ENCODE measurements at regions not wholly inside any gene's neighbourhood (a gene's known extent, or its start where the extent isn't known, plus 50 kb on each side); places are given as distances from the start of the nearest gene placed in this dataset.

DNA sequence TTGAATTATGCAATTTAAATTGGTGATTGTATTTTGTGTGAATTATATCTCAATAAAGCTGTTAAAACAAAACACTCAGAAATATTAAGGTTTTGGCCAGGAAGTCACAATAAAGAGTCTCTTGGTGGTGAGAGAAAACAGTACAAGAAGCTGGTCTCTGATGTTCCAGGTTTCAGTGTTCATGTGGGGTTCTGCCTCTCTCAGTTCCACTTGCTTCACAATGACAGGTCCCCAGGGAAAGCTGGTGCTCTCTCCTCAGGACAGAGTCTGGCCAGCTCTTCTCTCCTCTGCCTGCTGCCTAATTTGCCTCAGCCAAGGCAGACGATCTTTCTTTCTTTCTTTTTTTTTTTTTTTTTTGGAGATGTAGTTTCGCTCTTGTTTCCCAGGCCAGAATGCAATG, 342.9 kb upstream of the PLXNA2 start:
- ATAC-seq (no peak), DNase-seq (no peak)
- Mint-ChIP-seq H3K27me3 (peaks cover 0 to 24% (median 4%) of the 10 kb centered on the region in 5 donors), H3K27ac (no peak overlapping the region), H3K9me3 (no peaks in the 10 kb centered on the region), H3K4me1 (no peaks in the 10 kb centered on the region), H3K36me3 (no peaks in the 10 kb centered on the region), H3K4me3 (no peak overlapping the region)
- POLR2A ChIA-PET: no interaction called here

DNA sequence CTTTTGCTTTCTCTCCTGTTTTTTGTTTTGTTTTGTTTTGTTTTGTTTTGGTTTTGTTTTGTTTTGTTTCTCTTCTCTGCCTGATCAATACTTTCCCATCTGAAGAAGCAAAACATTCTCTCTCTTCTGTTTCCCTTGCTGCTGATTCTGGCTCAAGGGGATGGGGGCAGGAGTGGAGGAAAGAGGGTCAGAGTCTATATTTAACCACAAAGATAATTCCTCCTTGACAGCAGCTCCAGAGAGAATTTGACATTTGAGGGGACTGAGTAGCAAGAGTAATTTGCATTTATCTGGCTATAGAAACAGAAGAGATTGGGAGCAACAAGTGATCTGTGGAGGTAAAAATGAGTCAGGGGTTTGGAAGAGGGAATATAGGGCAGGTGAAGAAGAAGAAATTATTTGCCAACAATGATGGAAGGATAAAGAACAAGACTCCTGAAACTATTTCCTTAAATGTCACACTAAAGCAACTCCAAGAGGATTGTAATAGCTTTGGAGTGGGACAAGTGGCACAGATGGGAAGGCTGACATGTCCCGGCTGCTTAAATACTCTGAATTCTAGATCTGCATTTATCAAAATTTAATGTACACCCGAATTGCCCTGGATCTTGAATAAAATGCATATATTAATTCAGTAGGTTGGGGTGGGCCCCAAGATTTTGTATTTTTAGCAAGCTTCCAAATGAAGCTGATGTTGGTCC, 349.3 kb upstream of the PLXNA2 start:
- ATAC-seq (no peak), DNase-seq (no peak)
- no peaks in the 10 kb centered on the region for H3K36me3 Mint-ChIP-seq
- no peak overlapping the region for H3K27ac Mint-ChIP-seq
- no peak overlapping the region for H3K4me3 Mint-ChIP-seq
- no peaks in the 10 kb centered on the region for H3K9me3 Mint-ChIP-seq
- H3K4me1 Mint-ChIP-seq: no peaks in the 10 kb centered on the region
- H3K27me3 Mint-ChIP-seq: peaks cover 0 to 23% (median 6%) of the 10 kb centered on the region in 5 donors
- POLR2A ChIA-PET: no interaction called here

DNA sequence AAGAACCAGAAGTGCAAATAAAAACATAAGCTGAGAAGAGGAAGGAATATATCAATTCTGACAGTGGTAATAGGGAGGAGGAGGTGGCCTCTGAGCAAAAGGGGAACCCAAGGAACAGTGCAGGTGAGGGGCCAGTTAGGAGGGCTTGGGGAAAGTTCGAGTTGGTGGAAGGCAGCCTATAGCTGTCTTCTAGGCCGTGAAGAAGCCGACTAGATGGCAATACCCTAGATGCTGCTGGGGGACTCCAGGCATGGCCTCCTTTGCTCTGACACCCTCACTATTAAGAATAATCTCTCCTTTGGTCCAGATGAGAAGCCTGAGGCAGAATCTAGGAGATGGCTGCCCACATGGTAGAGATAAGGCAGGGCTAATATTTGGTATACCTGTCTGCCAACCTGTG, 351.1 kb upstream of the PLXNA2 start:
- H3K9me3 Mint-ChIP-seq: no peaks in the 10 kb centered on the region
- no peak for DNase-seq

DNA sequence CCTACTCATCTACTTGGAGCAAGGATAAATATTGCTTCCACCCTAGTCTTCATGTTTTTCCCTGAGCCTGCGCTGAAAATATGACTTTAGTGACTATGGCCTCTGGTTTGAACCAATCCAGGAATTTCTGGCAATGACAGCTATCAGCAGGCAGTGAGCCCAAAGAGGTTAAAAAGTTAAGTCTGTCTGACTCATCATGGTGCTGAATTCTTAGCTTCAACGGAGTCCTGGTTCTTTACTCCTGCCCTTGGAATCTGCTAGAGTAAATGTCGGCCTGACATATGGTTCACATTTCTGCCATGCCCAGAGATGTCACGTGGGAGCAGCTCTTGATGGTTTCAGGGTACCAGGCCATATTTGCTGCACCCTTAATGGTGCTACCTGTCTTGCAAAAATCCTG, 351.6 kb upstream of the PLXNA2 start:
- DNase-seq: no peak
- no peak for ATAC-seq
- POLR2A ChIA-PET: no interaction called here
- H3K36me3 Mint-ChIP-seq: no peaks in the 10 kb centered on the region
- no peaks in the 10 kb centered on the region for H3K4me1 Mint-ChIP-seq
- no peak overlapping the region for H3K27ac Mint-ChIP-seq
- H3K9me3 Mint-ChIP-seq: no peaks in the 10 kb centered on the region
- H3K4me3 Mint-ChIP-seq: no peak overlapping the region
- peaks cover 0 to 20% (median 3%) of the 10 kb centered on the region in 5 donors for H3K27me3 Mint-ChIP-seq

More for the DNA sequence above, 351.1 kb upstream of the PLXNA2 start:
- no peaks in the 10 kb centered on the region for H3K4me1 Mint-ChIP-seq
- no peak overlapping the region for H3K4me3 Mint-ChIP-seq
- ATAC-seq: no peak
- H3K27me3 Mint-ChIP-seq: peaks cover 0 to 20% (median 4%) of the 10 kb centered on the region in 5 donors
- POLR2A ChIA-PET: no interaction called here
- H3K27ac Mint-ChIP-seq: no peak overlapping the region
- no peaks in the 10 kb centered on the region for H3K36me3 Mint-ChIP-seq

DNA sequence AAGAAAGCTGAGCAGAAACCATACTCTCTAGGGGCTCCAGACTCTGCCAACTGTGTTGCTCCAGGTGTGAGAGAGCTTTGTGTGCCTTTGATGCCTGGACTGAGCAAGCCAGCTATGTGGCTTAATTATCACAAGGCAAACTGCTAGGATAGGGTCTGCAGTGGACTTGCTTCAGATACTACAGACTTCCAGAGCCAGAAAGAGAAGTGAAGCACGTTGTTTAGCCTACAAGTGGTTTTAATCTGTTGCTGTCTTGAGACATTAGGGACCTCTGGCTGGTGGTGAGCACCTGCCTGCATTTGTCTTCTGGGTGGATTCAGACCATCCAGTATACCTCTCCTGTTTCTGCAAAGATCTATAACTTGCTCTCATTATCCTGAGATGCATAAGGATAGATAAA, 353.4 kb upstream of the PLXNA2 start:
- H3K9me3 Mint-ChIP-seq: no peaks in the 10 kb centered on the region
- POLR2A ChIA-PET: no interaction called here
- ATAC-seq (no peak), DNase-seq (no peak)
- no peak overlapping the region for H3K4me3 Mint-ChIP-seq
- no peak overlapping the region for H3K27ac Mint-ChIP-seq
- peaks cover 0 to 13% (median 0%) of the 10 kb centered on the region in 5 donors for H3K27me3 Mint-ChIP-seq
- no peaks in the 10 kb centered on the region for H3K36me3 Mint-ChIP-seq
- no peaks in the 10 kb centered on the region for H3K4me1 Mint-ChIP-seq

DNA sequence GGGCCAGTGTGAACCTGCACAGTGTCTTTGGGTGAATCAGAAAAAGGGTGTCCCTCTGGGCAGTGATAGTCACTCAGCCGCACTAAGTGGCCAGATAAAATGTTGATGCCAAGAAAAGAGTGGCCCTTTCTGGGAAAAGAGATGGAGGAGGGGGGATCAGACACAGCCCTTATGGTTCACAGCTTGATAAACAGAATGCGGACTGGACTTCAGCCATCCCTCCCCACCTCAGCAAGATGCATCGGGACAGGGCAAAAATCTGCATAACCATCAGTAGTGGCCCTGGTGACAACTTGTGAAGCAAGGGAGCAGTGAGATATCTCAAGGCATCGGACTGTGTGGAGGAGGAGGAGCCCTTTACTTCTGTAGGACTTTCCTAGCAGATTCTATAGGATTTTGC, 353.8 kb upstream of the PLXNA2 start:
- ATAC-seq: no peak
- POLR2A ChIA-PET: no interaction called here
- Mint-ChIP-seq H3K27ac (no peak overlapping the region), H3K9me3 (no peaks in the 10 kb centered on the region), H3K27me3 (peaks cover 0 to 11% (median under 1%) of the 10 kb centered on the region in 5 donors), H3K4me3 (no peak overlapping the region), H3K36me3 (no peaks in the 10 kb centered on the region), H3K4me1 (no peaks in the 10 kb centered on the region)
- no peak for DNase-seq

DNA sequence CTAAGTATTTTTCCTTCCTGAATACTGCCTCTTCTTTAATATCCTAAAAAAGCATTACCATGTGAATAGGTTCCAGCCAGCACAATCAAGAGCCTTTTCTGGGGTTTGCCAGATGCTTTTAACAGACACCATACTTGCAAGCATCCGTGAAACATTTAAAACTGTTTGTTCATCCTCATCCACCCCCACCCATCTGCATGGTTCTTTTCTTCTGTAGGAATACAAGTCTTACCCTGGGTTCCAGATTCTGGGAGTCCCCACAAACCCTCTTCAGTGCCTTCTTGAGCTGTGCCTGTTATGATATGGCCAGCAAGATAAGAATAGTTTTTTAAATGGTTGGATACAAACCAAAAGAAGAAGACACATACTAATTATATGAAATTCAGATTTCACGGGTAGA, 354.9 kb upstream of the PLXNA2 start:
- DNase-seq (no peak), ATAC-seq (no peak)
- Mint-ChIP-seq H3K9me3 (no peaks in the 10 kb centered on the region), H3K4me1 (no peaks in the 10 kb centered on the region), H3K36me3 (no peaks in the 10 kb centered on the region), H3K4me3 (no peak overlapping the region), H3K27ac (no peak overlapping the region), H3K27me3 (peaks cover 0 to 8% (median 2%) of the 10 kb centered on the region in 5 donors)
- POLR2A ChIA-PET: no interaction called here

DNA sequence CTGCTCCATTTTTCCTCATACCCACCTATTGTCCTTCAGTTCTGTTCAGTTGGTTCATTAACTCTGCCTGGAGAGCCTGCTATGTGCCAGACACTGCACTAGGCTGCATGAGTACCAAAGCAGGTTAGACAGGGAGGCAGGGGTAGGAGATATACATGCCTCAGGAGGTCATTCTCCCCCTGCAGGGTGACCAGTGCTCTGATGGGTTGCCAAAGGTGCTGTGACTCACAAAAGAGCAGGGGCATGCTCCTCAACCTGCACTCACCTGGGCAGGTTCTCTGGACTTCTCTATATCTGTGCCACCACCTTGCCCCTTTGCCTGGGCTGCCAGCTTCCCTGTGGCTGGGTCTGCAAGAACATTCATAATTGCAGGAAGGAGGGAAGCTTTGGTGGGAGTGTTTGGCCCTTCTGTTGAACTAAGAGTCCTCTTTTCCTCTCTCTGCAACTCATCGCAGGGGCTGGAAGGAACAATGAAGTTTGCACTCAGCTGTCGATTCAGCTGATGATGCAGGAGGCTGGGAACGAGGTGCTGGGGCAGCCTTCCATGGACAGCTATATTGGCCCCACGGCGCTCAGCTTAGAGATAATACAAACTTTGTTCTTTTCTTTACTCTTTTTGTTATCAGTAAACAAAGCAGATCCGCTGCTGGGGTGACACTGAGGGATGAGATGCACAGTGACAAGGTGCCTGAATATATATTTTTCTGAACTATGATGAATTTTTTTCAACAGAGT, 356.4 kb upstream of the PLXNA2 start:
- H3K36me3 Mint-ChIP-seq: no peaks in the 10 kb centered on the region
- POLR2A ChIA-PET: no interaction called here
- H3K4me3 Mint-ChIP-seq: no peak overlapping the region
- H3K27me3 Mint-ChIP-seq: peaks cover 0 to 14% (median 6%) of the 10 kb centered on the region in 5 donors
- DNase-seq: no peak
- no peak for ATAC-seq
- no peak overlapping the region for H3K27ac Mint-ChIP-seq
- H3K9me3 Mint-ChIP-seq: no peaks in the 10 kb centered on the region
- H3K4me1 Mint-ChIP-seq: no peaks in the 10 kb centered on the region

DNA sequence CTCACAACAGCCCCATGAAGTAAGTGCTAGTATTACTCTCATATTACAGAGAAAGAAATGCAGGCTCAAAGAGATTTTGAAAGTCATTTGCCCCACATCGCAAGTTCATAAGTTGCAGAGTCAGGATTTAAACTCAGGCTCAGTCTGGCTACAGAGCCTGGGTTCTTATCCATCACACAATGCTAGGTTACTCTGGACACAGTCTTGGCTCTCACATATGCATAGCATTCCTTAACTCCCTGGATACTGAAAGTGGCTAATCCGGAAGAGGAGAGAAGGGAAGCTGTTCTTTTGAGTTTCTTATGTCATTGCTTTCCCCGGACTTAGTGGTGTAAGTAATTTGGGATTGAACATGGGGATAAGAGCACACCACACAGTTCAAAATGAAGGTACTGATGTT, 357.4 kb upstream of the PLXNA2 start:
- ATAC-seq (no peak), DNase-seq (no peak)
- Mint-ChIP-seq H3K4me1 (no peaks in the 10 kb centered on the region), H3K27me3 (peaks cover 0 to 15% (median 6%) of the 10 kb centered on the region in 5 donors), H3K4me3 (no peak overlapping the region), H3K36me3 (no peaks in the 10 kb centered on the region), H3K9me3 (no peaks in the 10 kb centered on the region), H3K27ac (no peak overlapping the region)
- POLR2A ChIA-PET: no interaction called here

DNA sequence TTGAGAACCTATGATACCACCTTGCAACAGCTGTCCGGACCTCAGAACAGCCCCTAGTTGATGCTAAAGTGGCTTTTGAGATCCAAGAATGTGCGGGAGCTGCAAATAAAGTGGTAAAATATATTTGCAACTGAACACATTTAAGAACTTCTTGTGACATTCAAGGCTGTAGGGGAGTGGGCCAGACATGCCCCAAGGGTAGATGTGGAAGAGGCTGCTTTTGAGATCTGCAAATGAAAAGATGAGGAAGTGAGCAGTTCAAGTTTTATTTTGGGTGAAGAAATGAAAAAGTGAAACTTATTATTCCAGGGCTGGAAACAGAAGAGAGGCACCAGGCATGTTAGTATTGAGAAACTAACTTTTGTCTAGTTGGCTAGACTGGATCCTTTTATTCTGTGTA, 359.5 kb upstream of the PLXNA2 start:
- ATAC-seq (no peak), DNase-seq (no peak)
- Mint-ChIP-seq H3K27me3 (peaks cover 0 to 22% (median 3%) of the 10 kb centered on the region in 5 donors), H3K9me3 (peaks cover 0 to under 1% (median 0%) of the 10 kb centered on the region in 9 donors), H3K4me3 (no peak overlapping the region), H3K27ac (no peak overlapping the region), H3K4me1 (no peaks in the 10 kb centered on the region), H3K36me3 (no peaks in the 10 kb centered on the region)
- POLR2A ChIA-PET: no interaction called here

DNA sequence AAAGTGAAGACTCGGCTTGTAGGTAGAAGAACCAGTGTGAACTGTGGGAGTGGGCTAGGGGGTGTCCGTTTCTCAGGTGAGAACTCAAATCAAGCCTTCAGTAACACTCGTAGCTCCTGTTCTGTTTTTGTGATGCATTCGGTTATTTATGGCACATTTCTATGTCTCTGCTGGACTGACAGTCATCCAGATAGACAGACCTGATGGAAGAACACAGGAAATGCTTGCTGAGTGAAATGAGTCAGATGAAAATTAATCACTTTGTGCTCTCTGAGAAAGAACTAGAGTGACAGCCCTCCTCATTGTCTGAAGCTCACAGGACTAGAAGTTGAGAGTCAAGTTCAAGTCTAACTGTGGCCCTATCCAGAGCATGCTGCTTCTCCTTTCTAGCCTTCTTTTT, 360.1 kb upstream of the PLXNA2 start:
- DNase-seq (no peak), ATAC-seq (no peak)
- Mint-ChIP-seq H3K4me3 (no peak overlapping the region), H3K27ac (no peak overlapping the region), H3K9me3 (peaks cover 0 to 2% (median 0%) of the 10 kb centered on the region in 9 donors), H3K4me1 (no peaks in the 10 kb centered on the region), H3K36me3 (no peaks in the 10 kb centered on the region), H3K27me3 (peaks cover 0 to 23% (median 3%) of the 10 kb centered on the region in 5 donors)
- POLR2A ChIA-PET: no interaction called here

DNA sequence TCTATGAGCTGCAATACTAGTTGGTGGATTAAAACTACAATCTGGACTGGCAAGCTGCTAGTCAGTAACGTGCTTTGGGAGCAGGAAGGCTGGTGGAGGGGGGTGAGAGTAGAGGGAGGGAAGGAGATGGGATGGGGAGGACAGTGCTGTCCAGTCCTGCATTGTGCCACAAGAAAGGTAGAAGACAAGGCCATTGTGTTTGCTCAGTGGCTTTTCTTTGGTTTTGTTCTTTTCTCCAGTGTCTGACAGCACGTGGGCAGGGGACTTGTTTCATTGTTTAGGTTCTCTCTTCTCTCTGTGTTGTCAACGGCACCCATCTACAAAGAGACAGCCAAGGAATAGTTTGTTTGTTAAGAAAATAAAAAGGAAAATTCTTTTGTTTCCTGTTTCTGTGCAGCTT, 362.8 kb upstream of the PLXNA2 start:
- H3K36me3 Mint-ChIP-seq: no peaks in the 10 kb centered on the region
- DNase-seq (no peak), ATAC-seq (no peak)
- peaks cover 0 to 2% (median 0%) of the 10 kb centered on the region in 9 donors for H3K9me3 Mint-ChIP-seq
- H3K4me3 Mint-ChIP-seq: no peak overlapping the region
- POLR2A ChIA-PET: no interaction called here
- no peak overlapping the region for H3K27ac Mint-ChIP-seq
- H3K4me1 Mint-ChIP-seq: no peaks in the 10 kb centered on the region
- peaks cover 0 to 19% (median 3%) of the 10 kb centered on the region in 5 donors for H3K27me3 Mint-ChIP-seq

DNA sequence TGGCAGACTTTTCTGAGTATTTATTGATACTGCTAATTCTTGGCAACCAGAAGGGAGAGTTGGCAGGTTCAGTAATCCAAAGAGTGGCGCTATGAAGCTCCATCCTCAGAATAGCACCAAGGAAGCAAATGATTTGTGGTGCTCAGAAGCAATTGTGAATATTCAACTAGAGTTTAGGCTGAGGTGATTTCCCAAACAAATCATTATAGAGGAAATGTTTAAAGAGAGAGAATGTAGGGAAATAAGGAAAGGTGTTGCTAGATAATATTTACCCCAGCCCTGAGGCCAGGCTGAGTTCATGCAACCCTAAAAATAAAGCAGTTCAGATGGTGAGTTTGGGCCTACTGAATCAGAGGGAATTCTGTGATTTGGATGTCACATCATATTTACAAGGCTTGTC, 363.4 kb upstream of the PLXNA2 start:
- Mint-ChIP-seq H3K27ac (no peak overlapping the region), H3K9me3 (peaks cover 0 to 2% (median 0%) of the 10 kb centered on the region in 9 donors), H3K27me3 (peaks cover 0 to 19% (median 3%) of the 10 kb centered on the region in 5 donors), H3K4me1 (no peaks in the 10 kb centered on the region), H3K36me3 (no peaks in the 10 kb centered on the region), H3K4me3 (no peak overlapping the region)
- ATAC-seq (no peak), DNase-seq (no peak)
- POLR2A ChIA-PET: no interaction called here

DNA sequence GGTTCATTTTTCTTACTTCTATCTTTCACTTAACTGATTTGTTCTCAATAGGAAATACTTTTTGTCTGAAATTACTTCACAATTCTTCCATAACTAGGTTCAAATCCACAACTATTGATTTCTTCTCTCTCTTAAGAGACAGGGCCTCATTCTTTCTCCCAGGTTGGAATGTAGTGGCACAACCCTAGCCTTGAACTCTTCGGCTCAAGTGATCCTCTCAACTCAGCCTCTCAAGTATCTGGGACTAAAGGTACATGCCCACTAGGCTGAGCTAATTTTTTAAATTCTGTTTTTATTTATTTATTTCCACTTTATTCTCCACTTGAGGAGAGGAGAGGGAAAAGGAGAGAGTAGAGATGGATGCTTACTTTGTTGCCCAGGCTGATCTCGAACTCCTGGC, 370.4 kb upstream of the PLXNA2 start:
- Mint-ChIP-seq H3K36me3 (peaks cover 0 to 16% (median 0%) of the 10 kb centered on the region in 3 donors), H3K9me3 (peaks cover 2 to 21% (median 16%) of the 10 kb centered on the region in 9 donors), H3K4me3 (no peak overlapping the region), H3K27ac (no peak overlapping the region), H3K4me1 (no peaks in the 10 kb centered on the region), H3K27me3 (peaks cover 0 to 23% (median 5%) of the 10 kb centered on the region in 5 donors)
- DNase-seq (no peak), ATAC-seq (no peak)
- POLR2A ChIA-PET: no interaction called here

Measured in naive thymus-derived CD8-positive, alpha-beta T cell (primary cell).